Activated CD8-positive, alpha-beta memory T cell treated with anti-CD3 and anti-CD28 coated beads for 1 hour (primary cell): ENCODE measurements at regions not wholly inside any gene's neighbourhood (a gene's known extent, or its start where the extent isn't known, plus 50 kb on each side); places are given as distances from the start of the nearest gene placed in this dataset.
"Not testable (repeated sequence)": the region's sequence is repeated elsewhere in the genome, so short reads cannot be mapped to it uniquely, and the experiment has no call there.

Source experiments
- DNase-seq, 2 donors: peaks; one replicate each; pipeline ENCODE4 v3.0.0-alpha.2; 2020; ENCODE audit warnings: low read depth in 1 of 2; ENCODE audit errors: extremely low read depth in 1 of 2

GRCh38 chr5:51156838-51157237 lies 226.4 kb upstream of the ISL1 start:
- no peak for DNase-seq

GRCh38 chr5:51159164-51159563 lies 224.1 kb upstream of the ISL1 start:
- DNase-seq = no peak

- DNase-seq = no peak
Observed at GRCh38 chr5:51159606-51160005, 223.6 kb upstream of the ISL1 start.

- no peak for DNase-seq
Observed at GRCh38 chr5:51162245-51162644, 221.0 kb upstream of the ISL1 start.

GRCh38 chr5:51165621-51166020 lies 217.6 kb upstream of the ISL1 start:
- not testable (repeated sequence) for DNase-seq

- DNase-seq = no peak
Observed at GRCh38 chr5:51172903-51173626, 210.2 kb upstream of the ISL1 start.

GRCh38 chr5:51181208-51181894 lies 201.9 kb upstream of the ISL1 start:
- DNase-seq = no peak

GRCh38 chr5:51185850-51186329 lies 197.4 kb upstream of the ISL1 start:
- no peak for DNase-seq

GRCh38 chr5:51188001-51188591 lies 195.2 kb upstream of the ISL1 start:
- DNase-seq = no peak

- DNase-seq = no peak
Observed at GRCh38 chr5:51194671-51195070, 188.6 kb upstream of the ISL1 start.

GRCh38 chr5:51201024-51201423 lies 182.2 kb upstream of the ISL1 start:
- no peak for DNase-seq

GRCh38 chr5:51201708-51202107 lies 181.5 kb upstream of the ISL1 start:
- no peak for DNase-seq

GRCh38 chr5:51202161-51202560 lies 181.1 kb upstream of the ISL1 start:
- DNase-seq = no peak

- DNase-seq = no peak
Observed at GRCh38 chr5:51203598-51203997, 179.7 kb upstream of the ISL1 start.

- DNase-seq = no peak
Observed at GRCh38 chr5:51208296-51208695, 175.0 kb upstream of the ISL1 start.

GRCh38 chr5:51214746-51215145 lies 168.5 kb upstream of the ISL1 start:
- no peak for DNase-seq

GRCh38 chr5:51225789-51226742 lies 157.2 kb upstream of the ISL1 start:
- no peak for DNase-seq

- DNase-seq = no peak
Observed at GRCh38 chr5:51227963-51228470, 155.2 kb upstream of the ISL1 start.

GRCh38 chr5:51230336-51230735 lies 152.9 kb upstream of the ISL1 start:
- no peak for DNase-seq

- DNase-seq = no peak
Observed at GRCh38 chr5:51242456-51242855, 140.8 kb upstream of the ISL1 start.

- not testable (repeated sequence) for DNase-seq
Observed at GRCh38 chr5:51250957-51251356, 132.3 kb upstream of the ISL1 start.
